Activated naive CD4-positive, alpha-beta T cell treated with Interleukin-2 at 50 U/mL for 16 hours (primary cell): ENCODE measurements at regions not wholly inside any gene's neighbourhood (a gene's known extent, or its start where the extent isn't known, plus 50 kb on each side); places are given as distances from the start of the nearest gene placed in this dataset.
A peak's percentile ranks its signal among the peaks of the same experiment; 100 is the strongest.

Experiments
- DNase-seq: peaks from one replicate; pipeline ENCODE4 v3.0.0-alpha.2; 2020

DNA sequence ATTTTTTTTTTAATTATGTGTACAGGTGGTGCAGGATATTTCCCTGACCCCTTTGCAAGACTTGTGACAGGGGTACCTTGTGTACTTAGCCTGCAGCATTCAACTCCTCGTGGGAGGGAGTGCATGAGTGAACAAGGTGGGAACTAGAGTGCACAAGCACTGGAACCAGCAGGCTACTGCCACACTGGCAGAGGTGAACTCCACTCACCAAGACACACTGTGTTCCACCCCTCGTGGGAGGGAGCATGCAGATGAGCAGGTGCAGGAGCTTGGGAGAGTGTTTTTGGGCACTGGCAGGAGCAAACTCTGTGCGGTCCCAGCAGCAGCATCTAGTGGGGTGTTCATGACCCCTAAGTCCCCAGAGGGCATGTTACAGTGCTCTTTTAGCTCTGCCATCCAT lies 282.7 kb upstream of the PLET1 start:
- DNase-seq: no peak

DNA sequence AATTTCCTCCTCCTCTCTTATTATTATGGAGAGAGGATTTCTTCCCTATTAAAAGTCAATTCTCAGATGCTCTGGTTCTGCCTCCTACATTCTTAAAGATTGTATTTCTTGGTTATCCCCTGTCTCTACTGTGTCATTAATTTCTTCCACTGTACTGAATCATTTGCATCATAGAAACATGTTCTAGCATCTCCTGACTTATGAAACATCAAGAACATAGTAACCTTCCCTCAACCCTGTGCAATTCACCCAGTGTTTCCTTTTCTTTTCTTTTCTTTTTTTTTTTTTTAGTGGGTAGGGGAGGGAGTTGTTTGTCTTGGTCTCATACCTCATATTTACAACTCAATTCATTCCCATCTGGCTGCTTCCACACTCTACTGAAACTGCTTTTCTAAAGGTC lies 288.0 kb upstream of the PLET1 start:
- no peak for DNase-seq

GRCh38 chr11:112553205-112553731 lies 292.6 kb upstream of the PLET1 start:
- DNase-seq: no peak

- DNase-seq: no peak
Measured at GRCh38 chr11:112554586-112554985, 293.9 kb upstream of the PLET1 start.

DNA sequence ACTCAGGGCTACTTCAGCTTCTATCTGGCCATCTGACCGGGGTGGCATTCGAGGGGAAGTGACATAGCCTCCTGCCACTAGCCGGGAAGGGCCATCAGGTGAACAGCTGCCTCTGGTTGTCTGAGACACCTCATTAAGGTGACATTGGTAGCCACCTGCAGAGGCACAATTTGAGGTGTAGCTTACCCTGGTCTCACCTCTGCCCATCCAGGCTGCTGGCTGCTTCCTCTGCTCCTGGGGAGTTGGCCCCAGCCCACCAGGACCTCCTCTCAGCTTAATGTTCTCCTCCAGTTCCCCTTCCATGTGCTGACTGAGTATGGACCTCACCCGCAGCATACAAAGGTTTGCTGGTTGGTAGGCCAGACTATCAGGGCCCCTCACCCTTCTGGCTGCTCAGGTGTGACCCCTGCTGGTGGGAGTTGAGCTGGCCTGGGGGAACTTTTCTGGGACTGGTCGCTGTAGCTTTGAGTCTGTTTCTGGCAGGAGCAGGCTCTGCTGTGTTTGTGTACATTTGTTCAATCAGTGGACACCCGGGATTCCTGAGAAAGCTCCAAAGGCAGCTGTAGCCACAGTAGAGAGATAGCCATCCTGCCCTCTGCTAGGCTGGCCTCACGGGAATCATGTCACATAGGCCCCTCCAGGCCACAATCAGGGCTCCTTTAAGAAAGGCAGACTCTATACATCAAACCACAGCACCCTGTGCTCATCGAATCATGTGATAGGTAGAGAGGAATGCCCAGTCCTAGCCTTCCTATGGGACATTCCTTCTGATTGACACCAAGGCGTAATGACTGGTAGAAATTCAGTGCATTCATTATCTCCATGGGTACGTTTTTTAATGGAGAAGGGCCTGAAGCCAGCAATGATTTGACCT lies 295.1 kb upstream of the PLET1 start:
- peak; percentile 72 for DNase-seq

DNA sequence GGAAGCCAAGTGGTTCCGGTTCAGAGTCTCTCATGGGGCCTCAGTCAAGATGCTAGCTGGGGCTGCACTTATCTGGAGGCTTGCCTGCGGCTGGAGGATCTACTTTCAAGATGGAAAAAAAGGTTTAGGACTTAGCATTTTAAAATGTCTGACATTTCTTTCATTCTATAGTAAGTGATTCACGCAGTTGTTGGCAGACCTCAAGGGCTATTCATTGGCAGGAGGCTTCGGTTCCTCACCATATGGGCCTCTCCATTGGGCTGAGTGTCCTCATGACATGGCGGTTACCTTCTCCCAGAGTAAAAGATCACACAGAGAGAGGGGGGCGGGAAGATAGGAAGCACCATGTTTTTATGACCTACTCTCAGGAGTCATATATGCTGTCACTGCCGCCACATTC lies 298.0 kb upstream of the PLET1 start:
- no peak for DNase-seq

DNA sequence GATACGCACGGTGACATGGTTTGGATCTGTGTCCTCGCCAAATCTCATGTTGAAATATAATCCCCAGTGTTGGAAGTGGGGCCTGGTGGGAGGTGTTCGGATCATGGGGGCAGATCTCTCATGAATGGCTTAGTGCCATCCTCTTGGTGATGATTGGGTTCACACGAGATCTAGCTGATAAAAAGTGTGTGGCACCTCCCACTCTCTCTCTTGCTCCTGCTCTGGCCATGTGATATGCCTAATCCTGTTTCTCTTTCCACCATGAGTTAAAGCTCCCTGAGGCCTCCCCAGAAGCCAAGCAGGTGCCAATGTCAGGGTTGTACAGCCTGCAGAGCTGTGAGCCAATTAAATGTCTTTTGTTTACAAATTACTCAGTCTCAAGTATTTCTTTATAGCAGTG lies 303.1 kb upstream of the PLET1 start:
- no peak for DNase-seq

DNA sequence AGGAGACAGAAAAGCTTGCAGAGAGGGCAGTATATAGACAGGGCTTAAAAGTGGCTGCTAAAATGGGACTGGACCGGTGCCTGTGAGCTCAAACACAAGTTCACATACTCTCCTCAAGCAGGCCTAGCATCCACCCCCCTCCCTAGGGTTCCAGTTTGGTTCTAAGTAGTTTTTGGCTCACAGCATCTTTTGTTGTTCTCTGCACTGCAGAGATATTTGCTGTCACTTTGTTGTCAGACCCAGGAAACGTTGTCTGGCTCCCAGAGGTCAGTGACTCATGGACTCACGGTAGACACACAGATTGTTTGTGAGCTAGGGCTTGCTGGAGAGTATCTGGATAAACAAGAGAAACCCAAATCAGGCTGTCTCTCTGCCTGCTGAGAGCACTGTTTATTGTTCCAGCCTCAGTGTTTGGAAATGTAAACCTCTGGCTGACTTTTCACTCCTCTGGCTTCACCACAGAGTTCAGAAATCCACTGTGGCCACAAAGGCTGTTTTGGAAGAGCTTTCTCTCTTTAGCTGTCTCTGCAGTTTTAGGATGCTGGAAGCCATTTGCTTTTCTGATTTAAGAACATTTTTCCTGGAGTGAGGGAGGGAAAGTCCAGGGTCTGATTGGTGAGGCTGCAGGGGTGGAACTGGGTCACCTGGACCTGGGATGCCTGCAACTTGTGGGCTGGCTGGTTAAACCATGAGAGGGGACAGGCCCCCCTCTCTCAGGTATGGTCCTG lies 303.7 kb upstream of the PLET1 start:
- DNase-seq: no peak

GRCh38 chr11:112565551-112565950 lies 304.9 kb upstream of the PLET1 start:
- DNase-seq: no peak

GRCh38 chr11:112566124-112566523 lies 305.5 kb upstream of the PLET1 start:
- DNase-seq: no peak

DNA sequence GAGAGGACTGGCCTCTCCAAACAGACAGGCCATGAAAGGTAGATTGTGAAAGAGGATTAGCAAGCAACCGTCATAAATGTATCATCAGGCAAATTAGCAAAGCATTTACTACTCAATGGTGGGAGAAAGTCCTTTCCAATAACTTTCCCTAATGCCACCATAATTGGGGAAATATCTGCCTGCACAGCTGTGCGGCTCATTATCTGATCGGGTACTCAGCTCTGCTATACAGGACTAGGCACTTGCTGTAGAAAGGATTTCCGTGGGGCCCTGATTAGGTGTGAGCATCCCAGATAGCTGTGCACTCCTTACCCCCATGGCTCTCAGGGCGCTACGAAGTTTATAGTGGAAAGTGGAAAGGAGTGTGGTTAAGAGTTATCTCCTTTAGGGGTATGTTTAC lies 309.7 kb upstream of the PLET1 start:
- no peak for DNase-seq

GRCh38 chr11:112579282-112579681 lies 318.6 kb upstream of the PLET1 start:
- no peak for DNase-seq

- no peak for DNase-seq
Measured at GRCh38 chr11:112580864-112581263, 320.2 kb upstream of the PLET1 start.

DNA sequence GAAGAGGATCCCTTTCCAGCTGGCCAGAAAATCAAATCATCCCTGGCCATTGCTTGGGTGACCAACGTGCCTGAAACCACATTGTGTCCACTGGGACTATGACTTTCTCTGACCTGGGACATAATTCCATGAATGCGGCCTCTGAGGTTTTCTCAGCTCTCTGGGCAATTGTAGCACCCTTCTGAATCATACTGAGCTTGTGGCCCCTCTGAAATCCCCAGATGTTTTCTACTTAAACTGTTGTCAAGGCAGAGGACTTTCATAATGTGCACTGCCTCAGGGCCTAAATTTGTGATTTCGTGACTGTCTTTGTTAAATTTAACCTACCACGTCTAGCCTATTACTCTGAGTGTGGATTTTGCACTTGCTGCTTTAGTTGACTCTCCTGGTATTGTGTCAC lies 321.1 kb upstream of the PLET1 start:
- DNase-seq: no peak

DNA sequence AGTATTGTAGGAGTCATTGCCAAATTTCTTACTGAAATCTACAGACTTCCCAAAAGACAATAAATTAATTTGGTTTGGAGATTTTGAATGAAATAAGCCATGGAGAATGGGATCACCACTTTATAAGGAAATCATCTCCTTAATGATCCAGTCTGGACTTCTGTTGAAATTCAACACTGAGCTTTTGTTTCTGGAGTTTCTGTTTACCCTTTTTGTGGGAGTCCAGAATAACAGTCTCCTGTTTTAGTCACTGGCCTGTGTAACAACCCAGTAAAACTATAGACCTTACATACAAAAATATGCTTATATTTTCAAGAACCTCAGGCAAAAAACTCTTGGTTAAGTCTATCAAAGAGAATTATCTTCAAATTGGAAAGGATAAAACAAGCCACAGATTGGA lies 321.7 kb upstream of the PLET1 start:
- no peak for DNase-seq

- no peak for DNase-seq
Measured at GRCh38 chr11:112583261-112583893, 322.7 kb upstream of the PLET1 start.

DNA sequence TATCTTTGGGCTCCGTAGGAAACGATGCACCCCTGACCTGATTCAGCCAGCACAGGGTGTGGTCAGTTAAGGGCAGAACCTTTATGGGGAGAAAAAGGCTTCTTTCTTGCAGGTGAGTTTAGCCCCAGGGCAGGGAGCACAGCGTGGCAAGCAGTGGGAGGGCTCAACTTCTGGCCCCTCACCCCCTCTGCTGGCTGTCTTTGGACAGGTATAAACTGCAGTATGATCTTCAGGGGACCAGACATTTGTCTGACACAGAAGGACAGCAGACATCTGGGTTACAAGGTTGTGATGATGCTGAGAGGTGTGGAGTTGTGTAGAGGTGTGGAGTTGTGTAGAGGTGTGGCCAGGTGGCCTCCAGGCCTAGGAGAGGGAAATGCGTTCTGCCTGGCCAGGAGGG lies 324.0 kb upstream of the PLET1 start:
- no peak for DNase-seq

DNA sequence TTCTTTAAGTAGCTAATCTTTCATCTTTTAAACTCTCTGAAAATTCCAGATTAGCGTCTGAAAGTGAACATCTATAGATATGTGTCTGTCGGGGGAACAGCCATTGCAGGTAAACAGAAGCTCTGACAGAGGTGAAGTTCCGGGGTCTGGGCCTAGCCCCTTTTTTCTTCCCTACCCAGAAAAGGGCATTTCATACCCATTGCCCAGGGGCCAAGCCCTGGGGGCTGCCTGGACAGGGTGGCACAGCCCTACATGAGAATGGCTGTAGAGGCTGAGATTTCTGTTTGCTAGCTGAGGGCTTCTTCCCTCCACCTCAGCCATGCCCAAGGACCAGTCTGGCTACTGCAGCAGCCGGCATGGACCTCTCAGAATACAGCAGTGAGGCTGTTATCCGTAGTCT lies 327.0 kb upstream of the PLET1 start:
- DNase-seq: no peak

DNA sequence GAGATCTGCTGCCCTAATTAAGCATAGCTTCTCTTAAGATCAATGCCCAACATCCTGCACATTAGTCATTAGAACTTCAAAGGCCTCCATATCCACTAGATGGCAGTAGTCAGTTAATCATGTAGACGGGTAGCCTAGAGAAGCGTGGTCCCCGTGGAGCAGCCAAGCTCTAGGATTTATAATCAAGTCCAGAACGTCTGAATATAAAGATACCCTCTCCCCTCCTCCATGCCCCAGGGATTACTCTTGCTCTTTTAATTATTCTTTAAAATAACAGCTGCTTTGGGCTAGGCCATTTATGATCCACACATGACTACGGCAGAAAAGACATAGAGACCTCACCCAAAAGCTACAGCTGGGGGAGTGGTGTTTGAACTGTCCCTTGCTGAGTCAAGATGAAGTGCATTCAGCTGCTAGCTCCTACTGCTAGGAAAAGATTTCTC lies 327.6 kb upstream of the PLET1 start:
- peak; percentile 20 for DNase-seq

- no peak for DNase-seq
Measured at GRCh38 chr11:112589155-112589554, 328.5 kb upstream of the PLET1 start.

GRCh38 chr11:112590764-112591163 lies 330.1 kb upstream of the PLET1 start:
- no peak for DNase-seq

GRCh38 chr11:112593440-112593839 lies 332.8 kb upstream of the PLET1 start:
- DNase-seq: no peak

- no peak for DNase-seq
Measured at GRCh38 chr11:112596324-112596723, 335.7 kb upstream of the PLET1 start.
